ENCODE measurements at regions not wholly inside any gene's neighbourhood (a gene's known extent, or its start where the extent isn't known, plus 50 kb on each side); places are given as distances from the start of the nearest gene placed in this dataset.
"Not testable (repeated sequence)": the region's sequence is repeated elsewhere in the genome, so short reads cannot be mapped to it uniquely, and the experiment has no call there.

DNA sequence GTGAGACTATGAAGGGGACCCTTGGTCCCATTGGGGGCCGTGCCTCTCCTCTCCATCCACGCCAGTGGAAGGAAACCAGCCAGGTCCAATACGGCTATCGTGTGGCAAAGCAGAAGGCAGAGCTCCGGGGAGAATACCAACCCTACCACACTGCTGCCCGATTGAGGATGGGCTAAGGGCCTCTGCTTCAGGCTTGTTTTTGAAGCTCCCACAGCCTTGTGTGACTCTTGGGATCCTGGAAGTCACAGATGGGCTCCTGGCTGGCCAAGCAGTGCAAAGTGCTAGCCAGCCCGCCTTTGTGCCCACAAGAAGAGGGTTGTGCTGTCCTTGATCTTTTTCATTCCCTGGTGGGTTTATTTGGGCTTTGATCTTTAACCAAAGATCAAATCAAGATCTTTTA lies 70.6 kb upstream of the ID2 start:
- Mint-ChIP-seq H3K27me3 (ENCODE audit: unreplicated experiment) (peaks cover 4% of the 10 kb centered on the region), H3K36me3 (ENCODE audit: unreplicated experiment) (peaks cover 15% of the 10 kb centered on the region), H3K9me3 (ENCODE audit: unreplicated experiment) (peaks cover 2% of the 10 kb centered on the region), H3K4me1 (ENCODE audit: low read depth, unreplicated experiment) (no peaks in the 10 kb centered on the region), H3K27ac (ENCODE audit: unreplicated experiment) (no peak overlapping the region), H3K4me3 (ENCODE audit: unreplicated experiment) (no peak overlapping the region)
- TF ChIP-seq, protein P1, sequence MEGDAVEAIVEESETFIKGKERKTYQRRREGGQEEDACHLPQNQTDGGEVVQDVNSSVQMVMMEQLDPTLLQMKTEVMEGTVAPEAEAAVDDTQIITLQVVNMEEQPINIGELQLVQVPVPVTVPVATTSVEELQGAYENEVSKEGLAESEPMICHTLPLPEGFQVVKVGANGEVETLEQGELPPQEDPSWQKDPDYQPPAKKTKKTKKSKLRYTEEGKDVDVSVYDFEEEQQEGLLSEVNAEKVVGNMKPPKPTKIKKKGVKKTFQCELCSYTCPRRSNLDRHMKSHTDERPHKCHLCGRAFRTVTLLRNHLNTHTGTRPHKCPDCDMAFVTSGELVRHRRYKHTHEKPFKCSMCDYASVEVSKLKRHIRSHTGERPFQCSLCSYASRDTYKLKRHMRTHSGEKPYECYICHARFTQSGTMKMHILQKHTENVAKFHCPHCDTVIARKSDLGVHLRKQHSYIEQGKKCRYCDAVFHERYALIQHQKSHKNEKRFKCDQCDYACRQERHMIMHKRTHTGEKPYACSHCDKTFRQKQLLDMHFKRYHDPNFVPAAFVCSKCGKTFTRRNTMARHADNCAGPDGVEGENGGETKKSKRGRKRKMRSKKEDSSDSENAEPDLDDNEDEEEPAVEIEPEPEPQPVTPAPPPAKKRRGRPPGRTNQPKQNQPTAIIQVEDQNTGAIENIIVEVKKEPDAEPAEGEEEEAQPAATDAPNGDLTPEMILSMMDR (IDR thresholded peaks at IDR 0.05; ENCODE audit: partially characterized antibody, unreplicated experiment): no peak
- DNase-seq: no peak

DNA sequence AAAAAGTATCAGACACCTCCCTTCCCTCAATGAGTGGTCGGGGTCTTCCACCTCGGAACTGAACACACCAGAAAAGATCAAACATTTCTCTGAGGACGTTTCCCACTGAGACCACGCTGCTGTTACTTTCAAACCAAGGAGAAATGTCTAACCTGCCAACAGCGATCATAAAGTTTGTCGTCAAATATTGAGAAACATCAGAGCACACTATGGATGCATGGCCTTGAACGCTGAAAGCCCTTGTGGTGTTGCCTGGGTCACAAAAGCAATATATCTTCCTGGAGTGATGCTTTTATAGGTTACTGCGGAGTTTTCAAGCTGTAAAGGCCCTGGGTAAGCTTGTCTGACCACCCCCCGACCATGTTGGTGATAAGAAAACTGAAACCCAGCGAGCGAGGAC lies 70.2 kb upstream of the ID2 start:
- peaks cover 15% of the 10 kb centered on the region for H3K36me3 Mint-ChIP-seq (ENCODE audit: unreplicated experiment)
- no peak for DNase-seq
- no peak overlapping the region for H3K4me3 Mint-ChIP-seq (ENCODE audit: unreplicated experiment)
- peaks cover 2% of the 10 kb centered on the region for H3K9me3 Mint-ChIP-seq (ENCODE audit: unreplicated experiment)
- no peaks in the 10 kb centered on the region for H3K4me1 Mint-ChIP-seq (ENCODE audit: low read depth, unreplicated experiment)
- TF ChIP-seq, protein P1 (IDR thresholded peaks at IDR 0.05; ENCODE audit: partially characterized antibody, unreplicated experiment): no peak
- H3K27ac Mint-ChIP-seq (ENCODE audit: unreplicated experiment): no peak overlapping the region
- peaks cover 4% of the 10 kb centered on the region for H3K27me3 Mint-ChIP-seq (ENCODE audit: unreplicated experiment)

DNA sequence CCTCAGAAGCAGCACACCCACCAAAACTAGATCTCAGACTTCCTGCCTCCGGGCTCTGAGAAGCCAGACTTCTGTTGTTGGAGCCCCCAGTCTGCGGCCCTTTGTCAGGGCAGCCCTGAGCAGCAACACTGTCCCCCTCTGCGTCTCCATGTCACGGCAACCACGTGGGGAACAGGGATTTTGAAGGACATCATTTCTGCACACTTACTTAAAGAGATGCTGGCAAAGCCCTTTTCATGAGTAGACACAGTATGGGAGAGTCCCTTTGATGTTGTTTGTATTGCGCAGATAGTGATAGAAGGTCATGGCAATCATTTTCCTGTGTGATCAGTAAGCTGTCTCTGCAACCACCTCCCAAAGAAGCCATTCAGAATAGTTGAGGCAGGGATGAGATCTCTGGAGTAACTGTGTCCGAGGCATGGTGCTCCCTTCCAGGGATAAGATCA lies 69.1 kb upstream of the ID2 start:
- H3K4me3 Mint-ChIP-seq (ENCODE audit: unreplicated experiment): no peak overlapping the region
- H3K27ac Mint-ChIP-seq (ENCODE audit: unreplicated experiment): no peak overlapping the region
- no peak for DNase-seq
- H3K4me1 Mint-ChIP-seq (ENCODE audit: low read depth, unreplicated experiment): no peaks in the 10 kb centered on the region
- TF ChIP-seq, protein P1 (IDR thresholded peaks at IDR 0.05; ENCODE audit: partially characterized antibody, unreplicated experiment): no peak
- peaks cover 7% of the 10 kb centered on the region for H3K27me3 Mint-ChIP-seq (ENCODE audit: unreplicated experiment)
- peaks cover 2% of the 10 kb centered on the region for H3K9me3 Mint-ChIP-seq (ENCODE audit: unreplicated experiment)
- H3K36me3 Mint-ChIP-seq (ENCODE audit: unreplicated experiment): peaks cover 15% of the 10 kb centered on the region

DNA sequence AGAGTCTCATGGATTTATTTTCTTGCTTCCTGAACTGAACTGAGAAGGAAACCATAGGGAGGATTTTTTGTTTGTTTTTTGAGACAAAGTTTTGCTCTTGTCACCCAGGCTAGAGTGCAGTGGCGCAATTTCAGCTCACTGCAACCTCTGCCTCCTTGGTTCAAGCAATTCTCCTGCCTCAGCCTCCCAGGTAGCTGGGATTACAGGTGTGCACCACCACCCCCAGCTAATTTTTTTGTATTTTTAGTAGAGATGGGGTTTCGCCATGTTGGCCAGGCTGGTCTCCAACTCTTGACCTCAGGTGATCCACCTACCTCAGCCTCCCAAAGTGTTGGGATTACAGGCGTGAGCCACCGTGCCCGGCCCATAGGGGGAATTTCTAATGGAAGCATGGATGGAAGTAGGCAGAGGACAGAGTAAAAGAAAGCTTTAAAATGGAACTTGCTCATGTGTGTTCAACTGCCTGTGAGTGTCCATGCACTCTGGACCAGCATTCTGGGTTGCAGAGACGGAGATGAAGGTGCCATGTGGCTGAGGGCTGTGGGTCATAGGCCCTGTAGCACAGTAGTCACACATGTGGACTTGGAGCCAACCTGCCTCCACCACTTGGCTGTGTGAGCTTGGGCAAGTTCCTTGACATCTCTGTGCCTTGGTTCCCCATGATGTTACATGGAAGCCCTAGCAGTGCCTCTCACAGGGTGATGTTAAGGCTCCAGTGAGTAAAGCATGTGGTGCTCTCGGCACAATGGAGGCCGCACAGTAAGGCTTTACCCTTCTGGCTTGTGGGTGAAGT lies 68.5 kb upstream of the ID2 start:
- not testable (repeated sequence) for H3K4me3 Mint-ChIP-seq (ENCODE audit: unreplicated experiment); H3K9me3 Mint-ChIP-seq (ENCODE audit: unreplicated experiment); H3K4me1 Mint-ChIP-seq (ENCODE audit: low read depth, unreplicated experiment); H3K27ac Mint-ChIP-seq (ENCODE audit: unreplicated experiment); H3K27me3 Mint-ChIP-seq (ENCODE audit: unreplicated experiment); DNase-seq
- peaks cover 15% of the 10 kb centered on the region for H3K36me3 Mint-ChIP-seq (ENCODE audit: unreplicated experiment)

DNA sequence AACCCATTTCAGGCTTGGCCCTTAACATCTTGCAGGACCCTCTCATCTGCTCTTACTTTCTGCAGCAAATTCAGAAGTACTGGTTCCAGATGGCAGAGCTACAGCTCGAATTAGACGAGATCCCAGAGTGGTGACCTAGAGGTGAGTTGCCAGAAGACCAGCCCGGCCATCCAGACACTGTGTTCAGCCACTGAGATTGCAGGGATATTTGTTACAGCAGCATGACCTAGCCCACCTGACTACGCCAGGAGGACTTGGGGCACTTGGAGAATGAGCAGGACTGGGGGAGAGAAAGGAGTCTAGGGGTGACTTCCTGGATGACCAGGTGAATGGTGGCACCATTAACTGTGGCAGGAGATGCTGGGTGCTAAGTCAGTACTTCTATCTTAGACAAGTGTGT lies 67.2 kb upstream of the ID2 start:
- DNase-seq: no peak
- Mint-ChIP-seq H3K27ac (ENCODE audit: unreplicated experiment) (no peak overlapping the region), H3K4me3 (ENCODE audit: unreplicated experiment) (no peak overlapping the region), H3K9me3 (ENCODE audit: unreplicated experiment) (no peaks in the 10 kb centered on the region), H3K27me3 (ENCODE audit: unreplicated experiment) (peaks cover 7% of the 10 kb centered on the region), H3K36me3 (ENCODE audit: unreplicated experiment) (peaks cover 18% of the 10 kb centered on the region), H3K4me1 (ENCODE audit: low read depth, unreplicated experiment) (no peaks in the 10 kb centered on the region)
- TF ChIP-seq, protein P1 (IDR thresholded peaks at IDR 0.05; ENCODE audit: partially characterized antibody, unreplicated experiment): no peak
